ENCODE measurements at regions not wholly inside any gene's neighbourhood (a gene's known extent, or its start where the extent isn't known, plus 50 kb on each side); places are given as distances from the start of the nearest gene placed in this dataset.

GRCh38 chr5:74107899-74108298, 481.9 kb downstream of the ARHGEF28 start:
- H3K4me3 ChIP-seq (ENCODE audit: low read depth, low read length), result no peak overlapping the region
- no peak for TF ChIP-seq CTCF (IDR thresholded peaks at IDR 0.05; ENCODE audit: low read depth, low read length, missing control alignments)
- DNase-seq (ENCODE audit: low read depth), result no peak
- in situ Hi-C loops (cut with HindIII; ENCODE audit: low sequenced_read_pairs), result no loop called here

- DNase-seq (ENCODE audit: low read depth), result no peak
- in situ Hi-C loops (cut with HindIII; ENCODE audit: low sequenced_read_pairs), result no loop called here
- no peak for TF ChIP-seq CTCF (IDR thresholded peaks at IDR 0.05; ENCODE audit: low read depth, low read length, missing control alignments)
- no peak overlapping the region for H3K4me3 ChIP-seq (ENCODE audit: low read depth, low read length)
These were observed 479.3 kb downstream of the ARHGEF28 start for GRCh38 chr5:74105126-74105780.

- in situ Hi-C loops (cut with HindIII; ENCODE audit: low sequenced_read_pairs), result no loop called here
These were observed 477.4 kb downstream of the ARHGEF28 start for GRCh38 chr5:74103131-74104023.

GRCh38 chr5:74100268-74100665, 474.3 kb downstream of the ARHGEF28 start:
- H3K4me3 ChIP-seq (ENCODE audit: low read depth, low read length), result no peak overlapping the region
- TF ChIP-seq CTCF (IDR thresholded peaks at IDR 0.05; ENCODE audit: low read depth, low read length, missing control alignments), result no peak
- DNase-seq (ENCODE audit: low read depth), result no peak
- in situ Hi-C loops (cut with HindIII; ENCODE audit: low sequenced_read_pairs), result no loop called here

More at GRCh38 chr5:74103131-74104023, 477.4 kb downstream of the ARHGEF28 start:
- DNase-seq (ENCODE audit: low read depth), result no peak
- TF ChIP-seq CTCF (IDR thresholded peaks at IDR 0.05; ENCODE audit: low read depth, low read length, missing control alignments), result no peak
- no peak overlapping the region for H3K4me3 ChIP-seq (ENCODE audit: low read depth, low read length)

GRCh38 chr5:74099538-74100267, 473.7 kb downstream of the ARHGEF28 start:
- DNase-seq (ENCODE audit: low read depth), result no peak
- no peak for TF ChIP-seq CTCF (IDR thresholded peaks at IDR 0.05; ENCODE audit: low read depth, low read length, missing control alignments)
- H3K4me3 ChIP-seq (ENCODE audit: low read depth, low read length), result no peak overlapping the region
- in situ Hi-C loops (cut with HindIII; ENCODE audit: low sequenced_read_pairs), result no loop called here

GRCh38 chr5:74098941-74099340, 472.9 kb downstream of the ARHGEF28 start:
- TF ChIP-seq CTCF (IDR thresholded peaks at IDR 0.05; ENCODE audit: low read depth, low read length, missing control alignments), result no peak
- in situ Hi-C loops (cut with HindIII; ENCODE audit: low sequenced_read_pairs), result no loop called here
- no peak for DNase-seq (ENCODE audit: low read depth)
- H3K4me3 ChIP-seq (ENCODE audit: low read depth, low read length), result no peak overlapping the region
